ENCODE measurements at regions not wholly inside any gene's neighbourhood (a gene's known extent, or its start where the extent isn't known, plus 50 kb on each side); places are given as distances from the start of the nearest gene placed in this dataset.
A peak's percentile ranks its signal among the peaks of the same experiment; 100 is the strongest.

- peaks cover 0 to 7% of the 10 kb centered on the region in 2 donors for H3K36me3 Mint-ChIP-seq
- peak overlapping the region; percentile 29 to 81 for H3K27ac Mint-ChIP-seq
- peak; percentile 69 to 77 for ATAC-seq
- peaks cover 0 to 6% of the 10 kb centered on the region in 2 donors for H3K9me3 Mint-ChIP-seq
- DNase-seq (ENCODE audit: low spot score in 2 of 2): no peak
Measured at GRCh38 chr4:108370291-108371141, 201.8 kb upstream of the LEF1 start.

- Mint-ChIP-seq H3K9me3 (peaks cover 0 to 6% of the 10 kb centered on the region in 2 donors), H3K27ac (peak overlapping the region in 1 of 2 donors; percentile 29), H3K36me3 (peaks cover 0 to 7% of the 10 kb centered on the region in 2 donors)
- no peak for DNase-seq (ENCODE audit: low spot score in 2 of 2)
- ATAC-seq: no peak
Measured at GRCh38 chr4:108369035-108369655, 200.4 kb upstream of the LEF1 start.

- Mint-ChIP-seq H3K27ac (no peak overlapping the region), H3K9me3 (no peaks in the 10 kb centered on the region), H3K36me3 (no peaks in the 10 kb centered on the region)
- DNase-seq (ENCODE audit: low spot score in 2 of 2) (no peak), ATAC-seq (no peak)
Measured at GRCh38 chr4:108367751-108368150, 199.0 kb upstream of the LEF1 start.

- no peaks in the 10 kb centered on the region for H3K36me3 Mint-ChIP-seq
- no peak for ATAC-seq
- H3K9me3 Mint-ChIP-seq: no peaks in the 10 kb centered on the region
- H3K27ac Mint-ChIP-seq: no peak overlapping the region
- DNase-seq (ENCODE audit: low spot score in 2 of 2): no peak
Measured at GRCh38 chr4:108366716-108367115, 198.0 kb upstream of the LEF1 start.

GRCh38 chr4:108365551-108365950 lies 196.8 kb upstream of the LEF1 start:
- DNase-seq (ENCODE audit: low spot score in 2 of 2) (no peak), ATAC-seq (no peak)
- H3K36me3 Mint-ChIP-seq: peaks cover 0 to 4% of the 10 kb centered on the region in 2 donors
- no peak overlapping the region for H3K27ac Mint-ChIP-seq
- H3K9me3 Mint-ChIP-seq: no peaks in the 10 kb centered on the region

GRCh38 chr4:108361886-108362285 lies 193.2 kb upstream of the LEF1 start:
- Mint-ChIP-seq H3K36me3 (peaks cover 0 to 4% of the 10 kb centered on the region in 2 donors), H3K27ac (peak overlapping the region in 1 of 2 donors; percentile 39), H3K9me3 (no peaks in the 10 kb centered on the region)
- DNase-seq (ENCODE audit: low spot score in 2 of 2) (no peak), ATAC-seq (peak; percentile 28 to 63)

- ATAC-seq (no peak), DNase-seq (ENCODE audit: low spot score in 2 of 2) (no peak)
- H3K27ac Mint-ChIP-seq: peak overlapping the region in 1 of 2 donors; percentile 39
- peaks cover 0 to 4% of the 10 kb centered on the region in 2 donors for H3K36me3 Mint-ChIP-seq
- no peaks in the 10 kb centered on the region for H3K9me3 Mint-ChIP-seq
Measured at GRCh38 chr4:108361446-108361820, 192.7 kb upstream of the LEF1 start.

GRCh38 chr4:108360754-108361445 lies 192.2 kb upstream of the LEF1 start:
- no peak for DNase-seq (ENCODE audit: low spot score in 2 of 2)
- Mint-ChIP-seq H3K27ac (no peak overlapping the region), H3K9me3 (no peaks in the 10 kb centered on the region), H3K36me3 (peaks cover 0 to 4% of the 10 kb centered on the region in 2 donors)
- no peak for ATAC-seq

- H3K36me3 Mint-ChIP-seq: peaks cover 0 to 4% of the 10 kb centered on the region in 2 donors
- peak overlapping the region in 1 of 2 donors; percentile 59 for H3K27ac Mint-ChIP-seq
- H3K9me3 Mint-ChIP-seq: no peaks in the 10 kb centered on the region
- DNase-seq (ENCODE audit: low spot score in 2 of 2) (no peak), ATAC-seq (peak in 1 of 2 donors; percentile 27)
Measured at GRCh38 chr4:108359986-108360681, 191.4 kb upstream of the LEF1 start.

- no peaks in the 10 kb centered on the region for H3K9me3 Mint-ChIP-seq
- ATAC-seq: peak; percentile 80 to 85
- peak in 1 of 2 donors; percentile 56 for DNase-seq (ENCODE audit: low spot score in 2 of 2)
- H3K36me3 Mint-ChIP-seq: peaks cover 0 to 4% of the 10 kb centered on the region in 2 donors
- peak overlapping the region in 1 of 2 donors; percentile 59 for H3K27ac Mint-ChIP-seq
Measured at GRCh38 chr4:108359130-108359985, 190.6 kb upstream of the LEF1 start.

GRCh38 chr4:108355902-108356535 lies 187.3 kb upstream of the LEF1 start:
- H3K36me3 Mint-ChIP-seq: peaks cover 0 to 4% of the 10 kb centered on the region in 2 donors
- DNase-seq (ENCODE audit: low spot score in 2 of 2) (peak in 1 of 2 donors; percentile 22), ATAC-seq (peak in 1 of 2 donors; percentile 52)
- no peaks in the 10 kb centered on the region for H3K9me3 Mint-ChIP-seq
- peak overlapping the region; percentile 15 to 88 for H3K27ac Mint-ChIP-seq

GRCh38 chr4:108355186-108355901 lies 186.6 kb upstream of the LEF1 start:
- DNase-seq (ENCODE audit: low spot score in 2 of 2): peak in 1 of 2 donors; percentile 37
- peak; percentile 67 to 77 for ATAC-seq
- Mint-ChIP-seq H3K9me3 (no peaks in the 10 kb centered on the region), H3K27ac (peak overlapping the region; percentile 15 to 88), H3K36me3 (no peaks in the 10 kb centered on the region)

- DNase-seq (ENCODE audit: low spot score in 2 of 2) (no peak), ATAC-seq (no peak)
- H3K36me3 Mint-ChIP-seq: no peaks in the 10 kb centered on the region
- no peaks in the 10 kb centered on the region for H3K9me3 Mint-ChIP-seq
- H3K27ac Mint-ChIP-seq: no peak overlapping the region
Measured at GRCh38 chr4:108352664-108353308, 184.1 kb upstream of the LEF1 start.

GRCh38 chr4:108351791-108352190 lies 183.1 kb upstream of the LEF1 start:
- DNase-seq (ENCODE audit: low spot score in 2 of 2): no peak
- no peak for ATAC-seq
- Mint-ChIP-seq H3K27ac (no peak overlapping the region), H3K36me3 (no peaks in the 10 kb centered on the region), H3K9me3 (no peaks in the 10 kb centered on the region)

Data from activated naive CD4-positive, alpha-beta T cell treated with anti-CD3 and anti-CD28 coated beads, Interleukin-2, amount 50 U/mL, for 72 hours (primary cell).